HG02981 (cell line): ENCODE measurements at regions not wholly inside any gene's neighbourhood (a gene's known extent, or its start where the extent isn't known, plus 50 kb on each side); places are given as distances from the start of the nearest gene placed in this dataset.
"Not testable (repeated sequence)": the region's sequence is repeated elsewhere in the genome, so short reads cannot be mapped to it uniquely, and the experiment has no call there.

Experiments
- ATAC-seq: cut with Tn5 transposase; IDR thresholded peaks from one replicate; pipeline ENCODE4 v1.9.1; 2021; ENCODE audit warnings: mild to moderate bottlenecking, moderate library complexity; ENCODE audit not compliant: unreplicated experiment

DNA sequence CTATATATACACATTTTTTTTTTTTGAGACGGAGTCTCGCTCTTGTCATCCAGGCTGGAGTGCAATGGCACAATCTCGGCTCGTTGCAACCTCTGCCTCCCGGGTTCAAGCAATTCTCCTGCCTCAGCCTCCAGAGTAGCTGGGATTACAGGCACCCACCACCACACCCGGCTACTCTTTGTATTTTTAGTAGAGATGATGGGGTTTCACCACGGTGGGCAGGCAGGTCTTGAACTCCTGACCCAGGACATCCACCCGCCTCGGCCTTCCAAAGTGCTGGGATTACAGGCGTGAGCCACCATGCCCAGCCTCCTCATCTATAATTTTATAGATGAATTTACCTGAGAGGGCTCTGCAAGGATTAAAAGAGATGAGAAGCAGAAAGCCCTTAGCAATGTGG lies 274.0 kb downstream of the FAM43A start:
- not testable (repeated sequence) for ATAC-seq

DNA sequence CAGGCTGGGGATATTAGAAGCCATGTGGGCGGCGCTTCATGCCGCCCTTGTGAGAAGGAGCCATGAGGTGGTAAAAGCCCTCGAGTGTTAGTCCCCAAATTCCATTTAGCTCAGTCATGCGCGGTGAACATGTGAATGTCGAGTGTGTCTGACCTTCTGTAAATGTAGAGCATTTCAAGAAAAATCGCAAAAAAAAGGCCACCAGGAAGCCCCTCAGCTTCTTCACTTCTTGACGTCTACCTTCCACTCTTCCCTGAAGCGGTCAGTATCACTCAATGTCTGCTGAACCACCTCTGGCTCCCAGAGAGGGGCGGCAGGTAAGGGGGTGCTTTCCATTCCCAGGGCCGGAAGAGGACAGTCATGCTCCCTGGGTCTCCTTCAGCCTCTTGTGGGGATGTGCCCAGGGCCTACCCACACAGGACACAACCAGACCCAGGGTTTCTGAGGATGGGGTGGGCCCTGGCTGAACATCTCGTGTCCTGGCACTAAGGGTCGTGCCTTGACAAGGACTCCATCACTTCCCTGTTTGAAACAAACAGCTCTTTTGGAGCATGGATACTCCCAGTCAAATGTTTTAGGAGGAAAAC lies 274.9 kb downstream of the FAM43A start:
- no peak for ATAC-seq

DNA sequence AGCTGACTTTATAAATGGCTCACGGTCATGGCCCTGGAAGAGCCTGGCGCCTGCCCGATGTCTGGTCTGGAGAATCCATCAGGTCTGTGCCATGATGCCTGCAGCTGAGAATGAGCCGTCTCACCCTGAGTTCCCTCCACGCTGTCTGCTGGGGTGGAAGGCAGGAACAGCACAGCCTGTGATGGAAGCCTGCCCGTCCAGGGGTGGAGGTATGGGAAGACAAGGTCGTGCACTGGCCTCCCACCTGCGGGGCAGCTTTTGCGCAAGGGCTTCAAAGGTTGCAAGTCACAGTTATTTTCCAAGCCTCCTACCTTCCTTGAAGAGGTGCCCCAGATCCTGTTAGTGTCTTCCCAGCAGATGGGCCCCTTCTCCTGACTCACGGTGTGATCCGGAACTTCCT lies 275.5 kb downstream of the FAM43A start:
- no peak for ATAC-seq

DNA sequence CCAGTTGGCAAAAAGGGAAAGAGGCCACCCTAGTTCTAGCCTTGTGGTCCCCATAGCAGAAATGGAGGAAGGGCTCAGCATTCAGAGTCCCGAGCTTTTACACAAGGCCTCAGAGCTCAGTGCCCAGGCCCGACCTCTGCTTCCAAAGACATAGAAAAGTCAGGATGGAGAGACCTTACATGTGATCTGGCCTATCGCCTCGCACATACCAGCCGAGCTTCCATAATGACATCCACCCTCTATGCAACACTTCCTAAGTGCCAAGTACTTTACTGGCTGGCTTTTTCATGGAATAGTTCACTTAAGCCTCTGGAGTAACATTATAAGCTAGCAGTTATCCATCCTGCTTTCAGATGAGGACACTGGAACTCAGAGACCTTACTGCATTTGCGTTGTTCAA lies 275.9 kb downstream of the FAM43A start:
- ATAC-seq = no peak

DNA sequence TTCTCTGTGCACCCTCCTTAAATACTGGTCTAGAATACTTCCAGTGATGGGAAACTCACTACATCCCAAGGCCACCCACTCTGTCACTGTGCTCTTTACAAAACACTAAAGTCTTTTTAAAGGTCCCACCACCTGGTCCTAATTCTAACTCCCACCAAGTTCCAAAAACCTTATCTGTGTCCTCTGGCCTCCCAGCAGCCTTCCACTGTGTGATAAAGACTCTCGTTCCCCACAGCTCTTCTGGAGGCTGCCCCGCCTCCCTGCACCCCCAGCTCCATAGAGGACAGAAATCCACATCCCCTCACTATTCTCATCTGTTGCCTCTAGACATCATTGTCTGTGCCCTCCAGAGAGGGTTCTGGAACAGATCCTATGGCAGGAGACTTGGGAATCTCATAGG lies 276.4 kb downstream of the FAM43A start:
- ATAC-seq = no peak

GRCh38 chr3:194964809-194965208 lies 279.1 kb downstream of the FAM43A start:
- no peak for ATAC-seq

DNA sequence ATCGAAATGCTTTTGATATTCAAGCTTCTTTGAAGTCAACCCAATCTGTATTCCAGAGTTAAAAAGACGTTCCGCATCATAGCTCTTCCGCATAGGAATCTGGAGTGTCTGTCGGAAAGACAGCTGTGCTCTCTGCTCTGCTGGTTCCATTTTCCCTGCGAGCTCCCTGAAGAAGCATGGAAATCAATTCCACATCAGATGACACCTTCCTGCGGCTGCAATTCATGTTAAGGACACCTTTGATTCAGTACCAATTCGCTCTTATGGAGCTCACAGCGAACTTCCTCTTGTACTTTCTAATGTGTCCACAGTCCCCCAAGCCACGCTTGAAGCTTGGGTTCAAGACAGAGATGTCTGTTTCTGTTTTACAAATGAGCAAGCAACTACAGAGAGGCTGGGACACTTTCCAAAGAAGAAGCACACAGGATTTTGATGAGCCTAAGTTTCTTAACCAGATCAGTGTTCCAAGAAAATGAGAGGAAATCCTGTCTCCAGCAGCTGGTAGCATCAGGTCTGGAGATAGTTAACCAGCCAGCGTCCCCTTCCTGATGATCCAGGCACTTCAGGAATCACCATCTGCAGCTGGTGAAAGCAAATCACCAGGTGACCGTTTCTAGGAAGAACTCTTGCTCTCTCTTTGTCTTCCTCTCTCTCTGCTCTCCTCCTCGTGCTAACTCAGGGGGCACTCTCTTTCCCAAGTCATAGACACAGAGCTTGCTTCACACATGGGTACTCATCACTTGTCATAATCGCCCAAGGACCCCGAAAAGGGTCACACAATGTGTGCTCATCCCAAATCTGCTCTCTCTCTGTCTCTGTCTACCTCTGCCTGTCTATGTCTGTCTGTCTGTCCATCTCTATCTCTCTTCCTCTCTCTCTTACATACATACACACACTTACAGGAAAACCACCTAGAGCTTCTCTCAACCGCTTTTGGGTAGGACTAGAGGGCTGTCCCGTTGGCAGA lies 281.8 kb downstream of the FAM43A start:
- no peak for ATAC-seq

DNA sequence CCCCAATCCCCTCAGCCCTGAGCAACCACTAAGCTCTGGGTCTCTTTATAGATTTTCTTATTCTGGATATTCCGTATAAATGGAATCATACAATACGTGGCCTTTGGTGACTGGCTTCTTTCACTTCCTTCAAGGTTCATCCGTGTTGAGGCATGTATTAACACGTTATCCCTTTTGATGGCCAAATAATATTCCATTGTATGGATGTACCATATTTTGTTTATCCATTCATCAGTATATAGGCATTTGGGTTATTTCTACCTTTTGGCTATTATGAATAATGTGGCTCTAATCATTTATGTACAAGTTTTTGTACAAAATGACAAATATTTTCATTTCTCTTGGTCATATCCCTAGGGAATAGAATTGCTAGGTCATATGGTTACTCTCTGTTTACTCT lies 284.4 kb downstream of the FAM43A start:
- ATAC-seq = no peak

DNA sequence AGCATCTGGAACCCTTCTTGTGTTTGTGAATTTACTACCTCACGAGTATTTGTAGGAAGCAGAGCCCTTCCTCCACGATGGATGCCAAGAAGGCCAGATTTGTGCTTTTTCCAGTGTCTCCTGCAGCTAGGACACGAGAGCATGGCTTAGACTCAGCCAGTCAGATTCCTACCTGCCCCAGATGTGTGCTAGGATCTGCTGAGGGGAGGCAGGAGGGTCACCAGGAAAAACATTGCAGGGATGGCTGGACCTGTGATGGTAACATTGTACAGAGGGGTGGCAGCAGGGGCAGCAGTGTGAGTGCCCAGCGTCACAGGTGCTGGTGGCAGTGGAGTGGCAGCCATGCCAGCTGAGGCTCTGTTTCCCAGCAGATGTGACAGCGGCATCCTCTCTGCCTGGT lies 285.3 kb downstream of the FAM43A start:
- no peak for ATAC-seq

GRCh38 chr3:194971965-194972364 lies 286.3 kb downstream of the FAM43A start:
- ATAC-seq = no peak

DNA sequence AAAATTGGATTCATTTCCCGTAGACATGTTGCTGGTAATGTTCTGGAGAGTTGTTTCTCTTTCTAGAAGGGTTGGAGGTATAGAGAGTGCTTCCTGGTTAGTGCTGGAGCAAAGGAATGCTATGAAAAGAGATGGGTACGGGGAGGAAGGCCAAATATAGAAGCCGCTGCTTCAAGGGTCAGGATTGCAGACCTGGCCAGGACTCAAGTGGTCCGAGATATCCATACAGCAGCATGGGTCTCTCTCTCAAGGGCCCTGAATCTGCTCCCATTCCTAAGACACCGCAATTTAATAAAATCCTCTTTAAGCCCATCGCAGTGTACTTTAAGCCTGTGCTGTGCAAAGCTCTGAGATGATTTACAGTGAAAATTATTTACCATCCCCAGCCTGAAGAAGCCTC lies 287.0 kb downstream of the FAM43A start:
- no peak for ATAC-seq

- ATAC-seq = no peak
Observed at GRCh38 chr3:194973366-194974000, 287.8 kb downstream of the FAM43A start.

DNA sequence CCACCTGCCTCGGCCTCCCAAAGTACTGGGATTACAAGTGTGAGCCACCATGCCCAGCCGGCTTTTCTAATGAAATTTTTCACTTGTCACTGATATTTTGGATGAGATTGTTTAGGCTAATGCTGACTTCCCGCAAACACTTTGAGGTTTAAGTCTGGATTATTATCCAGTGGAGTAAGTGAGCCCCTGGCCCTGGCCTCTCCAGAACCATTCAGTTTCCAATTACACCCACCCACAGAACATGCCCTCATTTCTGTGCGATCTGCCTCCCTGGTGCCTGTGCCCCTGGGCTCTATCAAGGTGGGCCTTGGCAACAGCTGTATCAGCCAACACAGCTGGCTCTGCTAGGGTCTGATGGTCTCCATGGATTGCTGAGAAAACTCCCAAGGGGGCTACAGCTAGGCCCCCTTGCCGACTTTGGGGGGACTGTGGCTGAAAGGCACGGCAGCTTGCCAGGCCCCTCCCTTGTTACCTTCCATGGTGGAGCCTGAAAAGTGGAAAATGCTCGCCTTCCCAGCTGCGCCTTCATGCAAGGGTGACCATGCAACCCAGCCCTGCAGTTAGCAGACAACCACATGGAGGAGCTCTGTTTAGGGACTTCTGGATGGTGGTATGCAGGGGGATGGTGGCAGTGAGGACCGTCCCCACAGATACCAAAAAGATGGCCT lies 288.9 kb downstream of the FAM43A start:
- ATAC-seq = no peak

DNA sequence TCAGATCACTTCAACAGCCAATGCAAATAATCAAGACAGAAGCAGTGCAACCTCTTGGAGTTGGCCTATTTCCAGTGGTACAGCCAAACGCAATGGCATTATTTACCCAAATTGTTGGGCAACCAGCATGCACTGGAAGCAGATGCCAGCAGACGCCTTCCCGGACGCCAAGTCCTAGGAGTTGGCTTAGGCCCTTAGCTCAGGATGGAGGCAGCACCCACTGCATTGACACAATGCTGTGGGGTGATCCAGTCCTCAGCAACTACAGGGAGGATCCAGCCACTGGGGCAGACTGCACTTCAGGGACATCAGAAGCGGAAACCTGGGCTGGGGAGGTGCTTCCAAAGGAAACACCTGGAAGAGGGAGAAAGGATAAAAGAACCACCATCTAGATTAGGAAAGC lies 290.4 kb downstream of the FAM43A start:
- no peak for ATAC-seq

DNA sequence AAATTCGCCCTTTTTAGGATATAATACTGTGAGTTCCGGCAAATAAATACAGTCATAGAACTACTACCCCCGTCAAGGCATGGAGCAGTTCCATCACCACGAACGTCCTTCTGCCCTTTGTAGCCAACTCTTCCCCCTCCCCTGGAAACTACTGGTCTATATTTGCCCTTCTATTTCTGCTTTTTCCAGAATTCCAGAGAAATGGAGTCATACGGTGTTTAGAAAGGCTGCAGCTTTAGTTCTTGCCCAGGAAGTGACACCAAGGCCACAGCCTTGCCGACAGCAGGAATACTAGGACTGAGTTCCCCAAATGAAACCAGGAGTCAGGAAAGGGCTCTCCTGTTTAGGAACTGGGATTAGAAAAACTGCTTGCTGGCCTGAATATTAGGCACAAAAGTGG lies 291.2 kb downstream of the FAM43A start:
- ATAC-seq = no peak

GRCh38 chr3:194977356-194977755 lies 291.7 kb downstream of the FAM43A start:
- ATAC-seq = no peak

DNA sequence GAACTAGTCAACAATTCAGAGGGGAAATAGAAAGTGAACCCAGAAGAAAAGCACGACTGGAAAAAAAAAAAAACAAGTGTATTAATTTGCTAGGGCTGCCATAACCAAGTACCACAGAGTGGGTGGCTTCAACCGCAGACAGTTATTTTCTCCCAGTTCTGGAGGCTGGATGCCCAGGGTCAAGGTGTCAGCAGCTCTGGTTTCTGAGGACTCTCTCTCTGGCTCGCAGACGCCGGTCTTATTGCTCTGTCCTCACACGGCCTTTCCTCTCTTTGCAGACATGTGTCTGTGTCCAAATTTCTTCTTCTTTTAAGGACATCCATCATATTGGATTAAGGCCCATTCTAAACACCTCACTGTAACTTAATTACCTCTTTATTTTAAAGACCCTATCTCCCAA lies 291.8 kb downstream of the XXYLT1 start:
- no peak for ATAC-seq

- no peak for ATAC-seq
Observed at GRCh38 chr3:194982472-194982871, 288.5 kb downstream of the XXYLT1 start.

- no peak for ATAC-seq
Observed at GRCh38 chr3:194983121-194983520, 287.8 kb downstream of the XXYLT1 start.

DNA sequence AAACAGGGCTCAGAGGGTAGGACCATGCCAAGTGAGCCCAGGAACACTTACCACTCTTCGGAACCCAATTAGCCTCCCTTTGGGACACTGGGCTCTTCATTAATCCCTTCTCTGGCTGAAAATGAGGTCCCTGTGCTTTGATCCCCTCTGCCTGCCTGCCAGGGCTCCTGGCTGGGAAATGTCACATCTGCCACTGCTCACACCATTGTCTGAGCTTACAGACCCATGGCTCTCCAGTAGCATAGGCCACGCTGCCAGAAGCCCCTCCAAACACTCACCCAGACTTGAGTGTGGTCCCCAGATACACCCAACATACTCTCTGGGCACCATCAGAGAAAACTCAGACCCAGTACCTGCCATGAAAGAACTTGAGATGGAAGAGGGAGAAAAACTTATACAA lies 287.3 kb downstream of the XXYLT1 start:
- no peak for ATAC-seq

- no peak for ATAC-seq
Observed at GRCh38 chr3:194984066-194984465, 286.9 kb downstream of the XXYLT1 start.
